Vagina (tissue), 2 donors: ENCODE measurements at regions not wholly inside any gene's neighbourhood (a gene's known extent, or its start where the extent isn't known, plus 50 kb on each side); places are given as distances from the start of the nearest gene placed in this dataset.

Source experiments
- CTCF ChIP-seq, 3 experiments: fragments of 450-650 bp in 2 of 3; fragments of 200-600 bp in 1 of 3; sonication (generic) in 1 of 3; IDR thresholded peaks; one replicate each; pipeline ENCODE4 v1.5.1; 2017 to 2019; ENCODE audit warnings: antibody characterized with exemption in 3 of 3, mild to moderate bottlenecking in 2 of 3, moderate library complexity in 2 of 3
- POLR2A ChIP-seq, 2 donors: fragments of 450-650 bp; IDR thresholded peaks; one replicate each; pipeline ENCODE4 v1.6.1; 2017; ENCODE audit warnings: antibody characterized with exemption in 2 of 2, mild to moderate bottlenecking in 2 of 2, moderate library complexity in 2 of 2
- POLR2AphosphoS5 ChIP-seq, 2 donors: sonication (generic); formaldehyde crosslinking; IDR thresholded peaks; one replicate each; pipeline ENCODE4 v1.9.0; 2017; ENCODE audit warnings: antibody characterized with exemption in 2 of 2, mild to moderate bottlenecking in 2 of 2, low read depth in 1 of 2; ENCODE audit not compliant: insufficient read depth in 1 of 2

GRCh38 chr4:45007508-45007907 lies 281.2 kb upstream of the GNPDA2 start:
- TF ChIP-seq POLR2A (IDR thresholded peaks at IDR 0.05) = no peak
- TF ChIP-seq CTCF (IDR thresholded peaks at IDR 0.05) = no peak
- no peak for TF ChIP-seq POLR2AphosphoS5 (IDR thresholded peaks at IDR 0.05; ENCODE audit: insufficient read depth in 1 of 2, low read depth in 1 of 2)
